ENCODE measurements at regions not wholly inside any gene's neighbourhood (a gene's known extent, or its start where the extent isn't known, plus 50 kb on each side); places are given as distances from the start of the nearest gene placed in this dataset.
A peak's percentile ranks its signal among the peaks of the same experiment; 100 is the strongest.

- H3K27ac ChIP-seq = no peak overlapping the region
- no peak for TF ChIP-seq CTCF (conservative IDR thresholded peaks at IDR 0.05)
- TF ChIP-seq ZFX (IDR thresholded peaks at IDR 0.05) = no peak
These were observed 367.3 kb upstream of the EPHA7 start for GRCh38 chr6:93786474-93787330.

GRCh38 chr6:93785694-93786030 lies 366.3 kb upstream of the EPHA7 start:
- TF ChIP-seq ZFX (IDR thresholded peaks at IDR 0.05) (no peak), CTCF (conservative IDR thresholded peaks at IDR 0.05) (no peak)
- no peak overlapping the region for H3K27ac ChIP-seq

GRCh38 chr6:93784794-93785693 lies 365.7 kb upstream of the EPHA7 start:
- H3K27ac ChIP-seq = no peak overlapping the region
- TF ChIP-seq CTCF (conservative IDR thresholded peaks at IDR 0.05) (no peak), ZFX (IDR thresholded peaks at IDR 0.05) (no peak)

GRCh38 chr6:93779086-93779841 lies 359.9 kb upstream of the EPHA7 start:
- no peak for TF ChIP-seq ZFX (IDR thresholded peaks at IDR 0.05)
- peak; percentile 14; the same call in 1 of the 2 replicates for TF ChIP-seq CTCF (conservative IDR thresholded peaks at IDR 0.05)
- no peak overlapping the region for H3K27ac ChIP-seq

- H3K27ac ChIP-seq = no peak overlapping the region
- TF ChIP-seq CTCF (conservative IDR thresholded peaks at IDR 0.05) (no peak), ZFX (IDR thresholded peaks at IDR 0.05) (no peak)
These were observed 339.8 kb upstream of the EPHA7 start for GRCh38 chr6:93759190-93759589.

- no peak overlapping the region for H3K27ac ChIP-seq
- TF ChIP-seq ZFX (IDR thresholded peaks at IDR 0.05) = no peak
- TF ChIP-seq CTCF (conservative IDR thresholded peaks at IDR 0.05) = no peak
These were observed 332.6 kb upstream of the EPHA7 start for GRCh38 chr6:93751969-93752368.
